Stomach (tissue), 8 donors: ENCODE measurements at regions not wholly inside any gene's neighbourhood (a gene's known extent, or its start where the extent isn't known, plus 50 kb on each side); places are given as distances from the start of the nearest gene placed in this dataset.

Experiments
- DNase-seq, 2 donors: peaks; one replicate each; pipeline versions ENCODE4 v3.0.0 to v3.0.0-alpha.2; 2013 to 2019
- H3K27ac ChIP-seq, 5 donors: fragments of 200-600 bp in 4 of 5; sonication (generic) in 4 of 5; one replicate each; pipeline ENCODE4 v1.5.1; 2013 to 2019; ENCODE audit warnings: mild to moderate bottlenecking in 1 of 5, moderate library complexity in 1 of 5
- H3K27me3 ChIP-seq, 3 donors: fragments of 200-600 bp; sonication (generic); one replicate each; pipeline ENCODE4 v1.5.1; 2017 to 2019; ENCODE audit warnings: mixed run types in 1 of 3
- H3K36me3 ChIP-seq, 4 donors: fragments of 200-600 bp; sonication (generic); 1 replicate in 3 of 4; 2 replicates in 1 of 4; pipeline ENCODE4 v1.5.1; 2016 to 2019
- H3K4me1 ChIP-seq, 4 donors: fragments of 200-600 bp; sonication (generic); one replicate each; pipeline ENCODE4 v1.5.1; 2016 to 2019
- H3K4me3 ChIP-seq, 4 donors: fragments of 200-600 bp; sonication (generic) in 3 of 4; one replicate each; pipeline ENCODE4 v1.5.1; 2016 to 2019; ENCODE audit warnings: mild to moderate bottlenecking in 1 of 4
- H3K9me3 ChIP-seq, 4 donors: fragments of 200-600 bp; sonication (generic); one replicate each; pipeline ENCODE4 v1.5.1; 2016 to 2019
- CTCF ChIP-seq, 7 experiments: fragments of 450-650 bp in 4 of 7; fragments of 200-600 bp in 3 of 7; sonication (generic) in 3 of 7; IDR thresholded peaks; one replicate each; pipeline ENCODE4 v1.5.1; 2016 to 2019; ENCODE audit warnings: antibody characterized with exemption in 7 of 7, control low read depth in 2 of 7, mild to moderate bottlenecking in 1 of 7
- EP300 ChIP-seq: sonication (generic); formaldehyde crosslinking; IDR thresholded peaks from one replicate; pipeline ENCODE4 v1.6.1; 2017; ENCODE audit warnings: antibody characterized with exemption
- POLR2A ChIP-seq, 4 donors: fragments of 450-650 bp; IDR thresholded peaks; one replicate each; pipeline ENCODE4 v1.6.1; 2016; ENCODE audit warnings: antibody characterized with exemption in 4 of 4, control low read depth in 2 of 4, mild to moderate bottlenecking in 1 of 4, moderate library complexity in 1 of 4
- POLR2AphosphoS5 ChIP-seq, 3 donors: sonication (generic); formaldehyde crosslinking; IDR thresholded peaks; one replicate each; pipeline ENCODE4 v1.6.1; 2016; ENCODE audit warnings: antibody characterized with exemption in 3 of 3
- WGBS, 5 donors: extraction: QIAGEN DNeasy Blood & Tissue Kit in 3 of 5; methylation state at CpG; one replicate each; pipeline versions ENCODE4 v1.1.5 to v1.1.7; 2013 to 2018; 5-methylcytosine and 5-hydroxymethylcytosine counted together
- intact Hi-C: fragments of 100-400 bp; cut with DNase I; formaldehyde crosslinking; loops from one replicate; pipeline ENCODE4 v1.15.1; 2023; ENCODE audit warnings: low total_unique reads
- donor health status: healthy with polysubstance abuse.
- donor health status: Bipolar disorder and iron deficiency.
- donor health status: healthy.

GRCh38 chr11:16484434-16484833 lies 128.1 kb upstream of the SOX6 start:
- Histone ChIP-seq H3K9me3 (no peaks in the 10 kb centered on the region), H3K36me3 (no peaks in the 10 kb centered on the region), H3K27ac (no peak overlapping the region), H3K4me1 (no peaks in the 10 kb centered on the region), H3K27me3 (no peaks in the 10 kb centered on the region), H3K4me3 (no peak overlapping the region)
- DNase-seq, result no peak
- no peak for TF ChIP-seq CTCF (IDR thresholded peaks at IDR 0.05)
- no peak for TF ChIP-seq EP300
- TF ChIP-seq POLR2A (IDR thresholded peaks at IDR 0.05), result no peak
- no peak for TF ChIP-seq POLR2AphosphoS5 (IDR thresholded peaks at IDR 0.05)
- WGBS, 5 donors, result 79 to 96% (median 91%) methylated on average over 7 of the region's 7 CpGs
- intact Hi-C loops, result no loop called here

- WGBS, 5 donors, result 85 to 94% (median 90%) methylated on average over 2 of the region's 2 CpGs
- Histone ChIP-seq H3K9me3 (no peaks in the 10 kb centered on the region), H3K4me3 (no peak overlapping the region), H3K4me1 (no peaks in the 10 kb centered on the region), H3K36me3 (no peaks in the 10 kb centered on the region), H3K27me3 (no peaks in the 10 kb centered on the region), H3K27ac (no peak overlapping the region)
- TF ChIP-seq EP300, result no peak
- TF ChIP-seq CTCF (IDR thresholded peaks at IDR 0.05), result no peak
- TF ChIP-seq POLR2AphosphoS5 (IDR thresholded peaks at IDR 0.05), result no peak
- no peak for TF ChIP-seq POLR2A (IDR thresholded peaks at IDR 0.05)
- intact Hi-C loops, result no loop called here
- no peak for DNase-seq
These were observed 118.3 kb upstream of the SOX6 start for GRCh38 chr11:16474659-16475058.

- H3K4me1 ChIP-seq, result no peaks in the 10 kb centered on the region
- no peaks in the 10 kb centered on the region for H3K36me3 ChIP-seq
- H3K4me3 ChIP-seq, result no peak overlapping the region
- whole genome bisulfite sequencing, 5 donors, result 84 to 91% (median 89%) methylated on average over 2 of the region's 2 CpGs
- H3K27ac ChIP-seq, result no peak overlapping the region
- no peak for TF ChIP-seq POLR2A (IDR thresholded peaks at IDR 0.05)
- TF ChIP-seq CTCF (IDR thresholded peaks at IDR 0.05), result no peak
- no peak for TF ChIP-seq EP300
- TF ChIP-seq POLR2AphosphoS5 (IDR thresholded peaks at IDR 0.05), result no peak
- no peaks in the 10 kb centered on the region for H3K27me3 ChIP-seq
- intact Hi-C loops, result no loop called here
- DNase-seq, result no peak
- no peaks in the 10 kb centered on the region for H3K9me3 ChIP-seq
These were observed 113.6 kb upstream of the SOX6 start for GRCh38 chr11:16469968-16470367.

GRCh38 chr11:16468735-16469453 lies 112.5 kb upstream of the SOX6 start:
- H3K27ac ChIP-seq, result no peak overlapping the region
- no peaks in the 10 kb centered on the region for H3K27me3 ChIP-seq
- intact Hi-C loops, result no loop called here
- H3K4me1 ChIP-seq, result no peaks in the 10 kb centered on the region
- H3K36me3 ChIP-seq, result no peaks in the 10 kb centered on the region
- DNase-seq, result no peak
- 80 to 90% (median 87%) methylated on average over 5 of the region's 5 CpGs for WGBS, 5 donors
- H3K4me3 ChIP-seq, result no peak overlapping the region
- TF ChIP-seq POLR2A (IDR thresholded peaks at IDR 0.05) (no peak), EP300 (no peak), CTCF (IDR thresholded peaks at IDR 0.05) (no peak), POLR2AphosphoS5 (IDR thresholded peaks at IDR 0.05) (no peak)
- H3K9me3 ChIP-seq, result no peaks in the 10 kb centered on the region
